C4-2B (cell line): ENCODE measurements at regions not wholly inside any gene's neighbourhood (a gene's known extent, or its start where the extent isn't known, plus 50 kb on each side); places are given as distances from the start of the nearest gene placed in this dataset.

Source experiments
- CTCF ChIP-seq: fragments of 450-650 bp; conservative IDR thresholded peaks from 2 replicates; pipeline ENCODE4 v1.5.1; 2017; ENCODE audit warnings: mild to moderate bottlenecking
- ZFX ChIP-seq: fragments of 450-650 bp; IDR thresholded peaks from 2 replicates; pipeline ENCODE4 v1.6.1; 2017

GRCh38 chr11:98100689-98101088, 920.1 kb upstream of the CNTN5 start:
- TF ChIP-seq CTCF (no peak), ZFX (no peak)
